PC-9 (cell line): ENCODE measurements at regions not wholly inside any gene's neighbourhood (a gene's known extent, or its start where the extent isn't known, plus 50 kb on each side); places are given as distances from the start of the nearest gene placed in this dataset.

ENCODE experiments used
- BruUV-seq: library from RNA; stranded (reverse); fragments of 400-500 nt; replicated peaks from 2 replicates; lab custom pipeline; 2021; lab: Mats Ljungman, UMichigan
- CTCF ChIA-PET: fragments of 300-600 bp; sonication (Branson Sonifier 250); formaldehyde crosslinking; loops from one replicate; lab custom pipeline; 2022; ENCODE audit warnings: antibody characterized with exemption; lab: Charles Lee
- POLR2A ChIA-PET: fragments of 300-600 bp; sonication (Branson Sonifier 250); formaldehyde crosslinking; loops from one replicate; lab custom pipeline; 2022; ENCODE audit warnings: antibody characterized with exemption; ENCODE audit not compliant: unreplicated experiment; lab: Charles Lee
- DNase-seq, 2 experiments: peaks; one replicate each; pipeline versions ENCODE4 v3.0.0 to v3.0.0-alpha.2; 2015 to 2022; ENCODE audit warnings: mixed read lengths in 1 of 2
- H2AFZ ChIP-seq: fragments of 200-600 bp; sonication (generic); 2 replicates; pipeline ENCODE4 v1.8.1; 2017; ENCODE audit warnings: antibody characterized with exemption
- H3F3A ChIP-seq: fragments of 200-600 bp; sonication (generic); 2 replicates; pipeline ENCODE4 v1.8.1; 2017; ENCODE audit warnings: antibody characterized with exemption, mild to moderate bottlenecking, low read depth; ENCODE audit not compliant: insufficient read depth
- H3K27ac ChIP-seq: fragments of 200-600 bp; sonication (generic); 2 replicates; pipeline ENCODE4 v1.6.1; 2016; ENCODE audit warnings: mixed run types
- H3K27me3 ChIP-seq: fragments of 200-600 bp; sonication (generic); 2 replicates; pipeline ENCODE4 v1.6.1; 2016; ENCODE audit warnings: low read depth, mixed run types; ENCODE audit not compliant: insufficient read depth
- H3K36me3 ChIP-seq: fragments of 200-600 bp; sonication (generic); 2 replicates; pipeline ENCODE4 v1.6.1; 2016; ENCODE audit warnings: low read depth, mixed run types
- H3K4me1 ChIP-seq: fragments of 200-600 bp; sonication (generic); replicated peaks from 2 replicates; pipeline ENCODE4 v1.6.1; 2016; ENCODE audit warnings: mixed run types; ENCODE audit not compliant: insufficient read depth
- H3K4me2 ChIP-seq: fragments of 200-600 bp; sonication (generic); 2 replicates; pipeline ENCODE4 v1.6.1; 2017; ENCODE audit warnings: mixed run types
- H3K4me3 ChIP-seq: fragments of 200-600 bp; sonication (generic); 2 replicates; pipeline ENCODE4 v1.6.1; 2016; ENCODE audit warnings: mixed run types
- H3K79me2 ChIP-seq: fragments of 200-600 bp; sonication (generic); 2 replicates; pipeline ENCODE4 v1.6.1; 2017; ENCODE audit warnings: low read depth, mixed run types
- H3K9me2 ChIP-seq: fragments of 200-600 bp; sonication (generic); 2 replicates; pipeline ENCODE4 v1.8.1; 2017; ENCODE audit warnings: mild to moderate bottlenecking; ENCODE audit not compliant: insufficient read depth
- H3K9me3 ChIP-seq: fragments of 200-600 bp; sonication (generic); 2 replicates; pipeline ENCODE4 v1.8.1; 2016; ENCODE audit warnings: low read depth; ENCODE audit not compliant: insufficient read depth
- H4K20me1 ChIP-seq: fragments of 200-600 bp; sonication (generic); 2 replicates; pipeline ENCODE4 v1.8.1; 2017; ENCODE audit not compliant: insufficient read depth
- EZH2 ChIP-seq: fragments of 200-600 bp; sonication (generic); IDR thresholded peaks from 2 replicates; pipeline ENCODE4 v1.8.0; 2017; ENCODE audit warnings: antibody characterized with exemption, low read depth
- intact Hi-C: fragments of 100-400 bp; cut with micrococcal nuclease; formaldehyde crosslinking; loops from one replicate; pipeline ENCODE4 v1.10.0; 2022; ENCODE audit not compliant: unreplicated experiment
- TF ChIP-seq, protein P1 (sequence below): fragments of 200-600 bp; sonication (generic); conservative IDR thresholded peaks from 2 replicates; pipeline ENCODE4 v1.6.1; 2017; ENCODE audit warnings: mixed run types, antibody characterized with exemption, mild to moderate bottlenecking, moderate library complexity

DNA sequence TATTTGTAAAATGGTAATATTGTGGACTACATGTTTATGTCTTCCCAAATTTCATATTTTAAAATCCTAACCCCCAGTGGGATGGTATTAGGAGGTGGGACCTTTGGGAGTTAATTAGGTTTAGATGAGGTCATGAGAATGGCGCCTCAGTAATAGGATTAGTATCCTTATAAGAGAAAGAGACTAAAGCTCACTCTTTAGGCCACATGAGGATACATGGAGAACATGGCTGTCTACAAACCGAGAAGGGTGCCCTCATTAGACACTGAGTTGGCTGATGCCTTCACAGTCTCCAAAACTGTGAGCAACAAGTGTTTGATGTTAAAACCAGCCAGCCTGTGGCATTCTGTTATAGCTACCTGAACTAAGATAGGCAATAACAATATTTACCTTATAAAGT lies 58.3 kb upstream of the OTOGL start:
- H3K4me1 ChIP-seq = 0 out of 2 replicates have a peak, but pooled peaks cover 10% of the 10 kb centered on the region
- H3K27ac ChIP-seq = 0 out of 2 replicates have a peak overlapping the region, but pooled peaks have one; percentile 27
- DNase-seq = no peak
- H3K79me2 ChIP-seq = no peaks in the 10 kb centered on the region
- intact Hi-C loops = no loop called here
- no peaks in the 10 kb centered on the region for H3K27me3 ChIP-seq
- no peaks in the 10 kb centered on the region for H3K36me3 ChIP-seq
- TF ChIP-seq, protein P1, sequence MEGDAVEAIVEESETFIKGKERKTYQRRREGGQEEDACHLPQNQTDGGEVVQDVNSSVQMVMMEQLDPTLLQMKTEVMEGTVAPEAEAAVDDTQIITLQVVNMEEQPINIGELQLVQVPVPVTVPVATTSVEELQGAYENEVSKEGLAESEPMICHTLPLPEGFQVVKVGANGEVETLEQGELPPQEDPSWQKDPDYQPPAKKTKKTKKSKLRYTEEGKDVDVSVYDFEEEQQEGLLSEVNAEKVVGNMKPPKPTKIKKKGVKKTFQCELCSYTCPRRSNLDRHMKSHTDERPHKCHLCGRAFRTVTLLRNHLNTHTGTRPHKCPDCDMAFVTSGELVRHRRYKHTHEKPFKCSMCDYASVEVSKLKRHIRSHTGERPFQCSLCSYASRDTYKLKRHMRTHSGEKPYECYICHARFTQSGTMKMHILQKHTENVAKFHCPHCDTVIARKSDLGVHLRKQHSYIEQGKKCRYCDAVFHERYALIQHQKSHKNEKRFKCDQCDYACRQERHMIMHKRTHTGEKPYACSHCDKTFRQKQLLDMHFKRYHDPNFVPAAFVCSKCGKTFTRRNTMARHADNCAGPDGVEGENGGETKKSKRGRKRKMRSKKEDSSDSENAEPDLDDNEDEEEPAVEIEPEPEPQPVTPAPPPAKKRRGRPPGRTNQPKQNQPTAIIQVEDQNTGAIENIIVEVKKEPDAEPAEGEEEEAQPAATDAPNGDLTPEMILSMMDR = no peak
- TF ChIP-seq EZH2 = no peak
- ChIA-PET POLR2A (no interaction called here), CTCF (no interaction called here)
- no peaks in the 10 kb centered on the region for H3F3A ChIP-seq
- no peaks in the 10 kb centered on the region for H3K9me3 ChIP-seq
- no peaks in the 10 kb centered on the region for H4K20me1 ChIP-seq
- no peaks in the 10 kb centered on the region for H3K9me2 ChIP-seq
- no TSS peak for BruUV-seq
- no peak overlapping the region for H3K4me3 ChIP-seq
- H2AFZ ChIP-seq = no peak overlapping the region
- H3K4me2 ChIP-seq = no peak overlapping the region

DNA sequence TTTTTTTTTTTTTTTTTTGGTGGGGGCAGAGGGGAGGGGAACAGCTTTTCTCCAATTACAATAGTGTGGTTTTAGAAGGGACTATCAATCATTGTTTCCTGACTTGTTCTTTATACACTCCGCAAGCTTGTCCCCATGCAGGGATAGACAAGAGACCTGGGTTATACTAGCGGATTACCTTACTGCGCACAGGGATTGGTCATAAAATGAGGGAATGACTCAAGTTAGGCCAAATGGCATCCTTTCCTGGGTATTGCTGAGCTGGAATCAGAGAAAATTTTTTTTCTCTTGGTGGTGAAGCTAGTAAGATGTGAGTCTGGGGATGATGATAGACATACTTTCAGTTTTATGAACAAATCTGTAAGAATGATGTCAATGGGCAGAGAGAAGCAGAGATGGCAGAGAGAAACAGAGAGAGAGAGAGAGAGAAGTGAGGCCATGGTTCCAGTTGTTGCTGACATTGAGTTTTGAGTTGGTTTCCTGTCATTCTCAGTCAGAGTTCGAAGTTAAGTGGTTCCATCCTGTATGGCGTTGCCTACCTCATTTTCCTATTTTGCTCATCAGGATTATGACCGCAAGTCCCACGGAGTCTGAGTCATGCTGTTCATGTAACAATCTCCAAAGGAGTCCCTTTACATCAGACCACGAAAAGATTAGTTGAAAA lies 59.1 kb upstream of the OTOGL start:
- no peaks in the 10 kb centered on the region for H3K79me2 ChIP-seq
- H2AFZ ChIP-seq = no peak overlapping the region
- ChIA-PET POLR2A (no interaction called here), CTCF (no interaction called here)
- no peak for DNase-seq
- H3K27ac ChIP-seq = no peak overlapping the region
- BruUV-seq = no TSS peak
- no peak overlapping the region for H3K4me3 ChIP-seq
- no peak overlapping the region for H3K4me2 ChIP-seq
- intact Hi-C loops = no loop called here
- TF ChIP-seq EZH2 = no peak
- TF ChIP-seq, protein P1 = no peak
- H3K4me1 ChIP-seq = 0 out of 2 replicates have a peak, but pooled peaks cover 6% of the 10 kb centered on the region
- H4K20me1 ChIP-seq = no peaks in the 10 kb centered on the region
- H3K9me3 ChIP-seq = no peaks in the 10 kb centered on the region
- H3K9me2 ChIP-seq = no peaks in the 10 kb centered on the region
- no peaks in the 10 kb centered on the region for H3F3A ChIP-seq
- no peaks in the 10 kb centered on the region for H3K36me3 ChIP-seq
- H3K27me3 ChIP-seq = no peaks in the 10 kb centered on the region

DNA sequence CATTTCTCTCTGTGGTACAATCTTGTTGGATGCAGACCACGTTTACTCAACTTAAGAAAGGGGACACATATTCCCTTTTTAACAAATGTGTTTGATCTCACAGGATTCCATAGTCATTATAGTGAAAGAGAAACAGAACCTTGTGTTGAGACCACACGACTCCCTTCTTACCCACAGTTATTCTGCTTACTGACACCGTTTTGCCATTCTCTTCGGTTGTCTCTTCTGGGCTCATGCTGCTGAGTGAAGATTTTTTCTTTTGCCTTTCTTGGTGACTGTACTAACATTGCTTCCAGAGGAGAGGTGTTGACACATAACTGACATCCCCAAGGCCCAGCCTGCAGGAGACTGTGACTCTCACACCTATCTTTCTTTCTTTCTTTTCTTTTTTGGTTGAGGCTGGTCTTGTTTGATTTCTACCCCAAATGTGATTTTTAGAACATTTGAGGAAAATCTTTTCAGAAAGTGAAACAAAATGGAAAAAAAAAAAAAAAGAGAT lies 61.2 kb upstream of the OTOGL start:
- H3K27ac ChIP-seq = no peak overlapping the region
- ChIA-PET POLR2A (no interaction called here), CTCF (no interaction called here)
- intact Hi-C loops = loop anchor here (5.0 kb wide), 1 partner anchor 36 kb away; no protein-coding TSS in a partner anchor
- no peak for TF ChIP-seq EZH2
- TF ChIP-seq, protein P1 = no peak
- H3K27me3 ChIP-seq = no peaks in the 10 kb centered on the region
- no peaks in the 10 kb centered on the region for H4K20me1 ChIP-seq
- H3K4me1 ChIP-seq = 0 out of 2 replicates have a peak, but pooled peaks cover 4% of the 10 kb centered on the region
- no peaks in the 10 kb centered on the region for H3F3A ChIP-seq
- no peaks in the 10 kb centered on the region for H3K79me2 ChIP-seq
- BruUV-seq = no TSS peak
- no peak overlapping the region for H3K4me2 ChIP-seq
- no peak overlapping the region for H2AFZ ChIP-seq
- DNase-seq = no peak
- H3K4me3 ChIP-seq = no peak overlapping the region
- no peaks in the 10 kb centered on the region for H3K36me3 ChIP-seq
- H3K9me2 ChIP-seq = no peaks in the 10 kb centered on the region
- H3K9me3 ChIP-seq = no peaks in the 10 kb centered on the region
